Natural killer cell (primary cell): ENCODE measurements at regions not wholly inside any gene's neighbourhood (a gene's known extent, or its start where the extent isn't known, plus 50 kb on each side); places are given as distances from the start of the nearest gene placed in this dataset.

Experiments used
- ATAC-seq, 3 donors: fragments of 150-1000 bp in 2 of 3; fragments of 200-7000 bp in 1 of 3; cut with Tn5 transposase; 1 replicate in 1 of 3; 2 replicates in 2 of 3; pipeline ENCODE4 v1.10.0; 2021; ENCODE audit warnings: mild to moderate bottlenecking in 2 of 3, moderate library complexity in 2 of 3
- DNase-seq, 2 donors: peaks; one replicate each; pipeline versions ENCODE4 v3.0.0 to v3.0.0-alpha.2; 2013 to 2021; ENCODE audit warnings: mixed read lengths in 1 of 2
- H3K27ac ChIP-seq: one replicate; pipeline ENCODE4 v1.5.1; 2013; ENCODE audit warnings: mild to moderate bottlenecking, low read length
- H3K27me3 ChIP-seq: one replicate; pipeline ENCODE4 v1.6.1; 2013; ENCODE audit warnings: low read length; ENCODE audit not compliant: control insufficient read depth, insufficient read depth
- H3K36me3 ChIP-seq: one replicate; pipeline ENCODE4 v1.6.1; 2013; ENCODE audit warnings: low read length; ENCODE audit not compliant: control insufficient read depth, insufficient read depth
- H3K4me1 ChIP-seq: one replicate; pipeline ENCODE4 v1.6.1; 2013; ENCODE audit warnings: low read length; ENCODE audit not compliant: control insufficient read depth, insufficient read depth
- H3K4me3 ChIP-seq: one replicate; pipeline ENCODE4 v1.5.1; 2013; ENCODE audit warnings: low read length
- H3K9me3 ChIP-seq: one replicate; pipeline ENCODE4 v1.6.1; 2013; ENCODE audit warnings: low read length; ENCODE audit not compliant: control insufficient read depth, insufficient read depth
- H3K27ac Mint-ChIP-seq, 2 donors: one replicate each; pipeline ENCODE4 v1.8.0; 2022; ENCODE audit warnings: mild to moderate bottlenecking in 2 of 2, mixed read lengths in 2 of 2, moderate library complexity in 1 of 2
- H3K27me3 Mint-ChIP-seq, 2 donors: one replicate each; pipeline ENCODE4 v1.8.0; 2022; ENCODE audit warnings: low read depth in 2 of 2, mixed read lengths in 2 of 2
- H3K36me3 Mint-ChIP-seq: one replicate; pipeline ENCODE4 v1.8.0; 2022; ENCODE audit warnings: mixed read lengths
- H3K4me1 Mint-ChIP-seq, 2 donors: one replicate each; pipeline ENCODE4 v1.8.0; 2022; ENCODE audit warnings: mixed read lengths in 2 of 2
- H3K4me3 Mint-ChIP-seq: one replicate; pipeline ENCODE4 v1.8.0; 2022; ENCODE audit warnings: mild to moderate bottlenecking, moderate library complexity, mixed read lengths
- H3K9me3 Mint-ChIP-seq, 2 donors: one replicate each; pipeline ENCODE4 v1.8.0; 2022; ENCODE audit warnings: mixed read lengths in 2 of 2
- CTCF ChIP-seq: fragments of 200-600 bp; IDR thresholded peaks from one replicate; pipeline ENCODE4 v1.8.0; 2022; ENCODE audit warnings: antibody characterized with exemption
- WGBS: methylation state at CpG from one replicate; pipeline ENCODE4 v1.1.7; 2013; ENCODE audit warnings: missing lambda C conversion rate; ENCODE audit not compliant: insufficient coverage; 5-methylcytosine and 5-hydroxymethylcytosine counted together
- intact Hi-C: fragments of 100-400 bp; cut with micrococcal nuclease; formaldehyde crosslinking; loops from one replicate; pipeline ENCODE4 v1.14.2; 2022

DNA sequence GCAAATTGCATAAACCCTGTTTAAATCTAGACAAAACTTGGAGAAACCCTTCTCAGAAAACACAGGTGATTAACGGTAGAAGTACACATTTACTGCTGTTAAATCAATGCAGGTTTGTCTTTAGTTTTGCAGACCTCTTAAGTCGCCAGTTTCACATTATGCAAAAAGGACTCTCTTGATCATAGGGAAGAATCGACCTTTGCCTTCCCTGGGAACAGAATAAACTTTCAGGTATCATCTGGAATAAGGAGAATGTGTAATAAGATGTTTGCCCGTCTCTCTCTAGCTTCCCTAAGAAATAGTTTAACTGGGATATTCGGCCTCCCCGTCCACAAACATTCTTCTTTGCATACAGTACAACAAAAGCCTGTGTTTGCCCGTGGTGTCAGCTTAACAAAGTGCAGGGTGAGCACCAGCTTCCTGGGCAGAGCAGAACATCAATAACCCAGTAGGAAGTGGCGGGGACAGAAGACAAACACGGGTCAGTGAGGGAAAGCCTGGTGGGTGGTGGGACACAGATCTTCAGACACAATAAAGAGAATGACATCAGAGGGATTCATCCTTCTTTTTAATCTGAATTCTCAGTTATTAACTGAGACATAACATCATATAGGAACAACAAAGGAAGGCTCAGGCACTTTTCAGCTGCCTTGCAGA, 1077.7 kb upstream of the SLC10A2 start:
- H3K27me3 ChIP-seq, result no peaks in the 10 kb centered on the region
- no peaks in the 10 kb centered on the region for H3K27me3 Mint-ChIP-seq
- H3K36me3 ChIP-seq, result no peaks in the 10 kb centered on the region
- intact Hi-C loops, result no loop called here
- H3K4me1 Mint-ChIP-seq, result no peaks in the 10 kb centered on the region
- peaks cover 5 to 15% of the 10 kb centered on the region in 2 donors for H3K9me3 Mint-ChIP-seq
- ATAC-seq, result no peak
- no peak overlapping the region for H3K27ac ChIP-seq
- H3K4me1 ChIP-seq, result no peaks in the 10 kb centered on the region
- H3K36me3 Mint-ChIP-seq, result no peaks in the 10 kb centered on the region
- DNase-seq, result no peak
- 58% methylated on average over 9 of the region's 9 CpGs for WGBS
- peaks cover 4% of the 10 kb centered on the region for H3K9me3 ChIP-seq
- no peak overlapping the region for H3K4me3 ChIP-seq
- H3K4me3 Mint-ChIP-seq, result no peak overlapping the region
- no peak for TF ChIP-seq CTCF
- H3K27ac Mint-ChIP-seq, result no peak overlapping the region

DNA sequence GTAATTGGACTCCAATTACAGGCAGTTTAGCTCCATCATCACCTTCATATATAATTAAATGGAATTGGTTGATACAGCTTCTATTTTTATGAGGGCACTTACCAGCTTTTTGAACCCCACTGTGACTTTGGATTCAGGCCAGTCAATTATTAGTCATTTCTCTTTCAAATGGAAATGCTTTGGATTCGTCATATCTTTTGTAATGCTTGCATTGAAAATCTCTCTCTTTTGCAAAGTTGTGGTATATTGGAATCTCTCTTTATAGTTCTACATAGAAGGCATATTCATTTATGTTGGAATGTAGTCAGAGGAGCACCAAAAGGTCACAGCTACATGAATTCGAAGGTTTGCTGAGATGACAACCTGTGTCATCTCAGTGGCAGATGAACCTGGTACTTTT, 1074.3 kb upstream of the SLC10A2 start:
- no peak overlapping the region for H3K4me3 ChIP-seq
- H3K27ac ChIP-seq, result no peak overlapping the region
- ATAC-seq, result no peak
- DNase-seq, result no peak
- H3K9me3 ChIP-seq, result peaks cover 3% of the 10 kb centered on the region
- Mint-ChIP-seq H3K27me3 (no peaks in the 10 kb centered on the region), H3K4me1 (no peaks in the 10 kb centered on the region), H3K27ac (no peak overlapping the region), H3K4me3 (no peak overlapping the region), H3K9me3 (peaks cover 8 to 10% of the 10 kb centered on the region in 2 donors), H3K36me3 (no peaks in the 10 kb centered on the region)
- H3K4me1 ChIP-seq, result no peaks in the 10 kb centered on the region
- TF ChIP-seq CTCF, result no peak
- no peaks in the 10 kb centered on the region for H3K36me3 ChIP-seq
- intact Hi-C loops, result no loop called here
- WGBS, result 71% methylated on average over 2 of the region's 2 CpGs
- no peaks in the 10 kb centered on the region for H3K27me3 ChIP-seq

- WGBS, result 69% methylated on average over 5 of the region's 6 CpGs
- Mint-ChIP-seq H3K36me3 (peaks cover 7% of the 10 kb centered on the region), H3K4me3 (no peak overlapping the region), H3K27ac (no peak overlapping the region), H3K27me3 (no peaks in the 10 kb centered on the region), H3K4me1 (no peaks in the 10 kb centered on the region), H3K9me3 (peaks cover 7 to 11% of the 10 kb centered on the region in 2 donors)
- peaks cover 3% of the 10 kb centered on the region for H3K9me3 ChIP-seq
- TF ChIP-seq CTCF, result no peak
- DNase-seq (no peak), ATAC-seq (no peak)
- H3K27me3 ChIP-seq, result no peaks in the 10 kb centered on the region
- H3K4me3 ChIP-seq, result no peak overlapping the region
- no peaks in the 10 kb centered on the region for H3K36me3 ChIP-seq
- H3K4me1 ChIP-seq, result no peaks in the 10 kb centered on the region
- intact Hi-C loops, result no loop called here
- no peak overlapping the region for H3K27ac ChIP-seq
Measured at GRCh38 chr13:104137416-104137815, 1071.2 kb upstream of the SLC10A2 start.

DNA sequence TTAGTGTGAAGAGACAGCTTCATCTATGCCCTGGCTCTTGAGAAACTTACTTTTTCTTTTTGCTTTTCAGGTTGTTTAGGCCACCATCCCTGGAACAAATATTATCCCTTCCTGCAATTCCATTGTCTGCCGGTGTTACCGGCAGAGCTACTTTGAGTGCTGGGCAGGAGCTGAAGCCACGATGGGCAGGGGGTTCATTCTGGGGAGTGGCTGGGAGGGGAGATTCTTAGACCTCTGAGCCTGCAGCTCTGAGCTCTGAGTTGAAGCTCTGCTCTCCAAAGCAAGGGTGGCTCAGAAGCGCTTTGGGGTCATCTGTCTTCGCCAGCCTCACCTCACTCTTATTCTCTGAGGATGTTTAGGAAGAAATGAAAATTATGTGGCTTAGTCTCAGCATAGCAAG, 1066.6 kb upstream of the SLC10A2 start:
- H3K27ac Mint-ChIP-seq, result no peak overlapping the region
- no peak for TF ChIP-seq CTCF
- H3K9me3 ChIP-seq, result peaks cover 3% of the 10 kb centered on the region
- H3K27me3 Mint-ChIP-seq, result no peaks in the 10 kb centered on the region
- H3K4me1 ChIP-seq, result no peaks in the 10 kb centered on the region
- H3K4me3 Mint-ChIP-seq, result no peak overlapping the region
- H3K36me3 ChIP-seq, result no peaks in the 10 kb centered on the region
- H3K36me3 Mint-ChIP-seq, result peaks cover 7% of the 10 kb centered on the region
- no peak for DNase-seq
- no peaks in the 10 kb centered on the region for H3K4me1 Mint-ChIP-seq
- intact Hi-C loops, result no loop called here
- WGBS, result 54% methylated on average over 3 of the region's 5 CpGs
- peaks cover 7 to 10% of the 10 kb centered on the region in 2 donors for H3K9me3 Mint-ChIP-seq
- no peak for ATAC-seq
- no peak overlapping the region for H3K27ac ChIP-seq
- H3K4me3 ChIP-seq, result no peak overlapping the region
- H3K27me3 ChIP-seq, result no peaks in the 10 kb centered on the region
